ENCODE measurements at regions not wholly inside any gene's neighbourhood (a gene's known extent, or its start where the extent isn't known, plus 50 kb on each side); places are given as distances from the start of the nearest gene placed in this dataset.
"Not testable (repeated sequence)": the region's sequence is repeated elsewhere in the genome, so short reads cannot be mapped to it uniquely, and the experiment has no call there.

- no TSS peak for BruUV-seq (replicated peaks)
- H3K4me1 Mint-ChIP-seq (ENCODE audit: low read depth, unreplicated experiment), result no peaks in the 10 kb centered on the region
- no peaks in the 10 kb centered on the region for H3K27me3 Mint-ChIP-seq (ENCODE audit: unreplicated experiment)
- no peak for TF ChIP-seq CTCF (IDR thresholded peaks at IDR 0.05; ENCODE audit: unreplicated experiment)
- H3K4me3 Mint-ChIP-seq (ENCODE audit: low read depth, unreplicated experiment), result no peak overlapping the region
- CTCF ChIA-PET, result no interaction called here
- H3K36me3 Mint-ChIP-seq (ENCODE audit: insufficient read depth, unreplicated experiment), result no peaks in the 10 kb centered on the region
- H3K27ac Mint-ChIP-seq (ENCODE audit: unreplicated experiment), result no peak overlapping the region
- H3K9me3 Mint-ChIP-seq (ENCODE audit: low read depth, unreplicated experiment), result peaks cover 19% of the 10 kb centered on the region
- intact Hi-C loops (cut with micrococcal nuclease; ENCODE audit: unreplicated experiment), result no loop called here
- DNase-seq, result no peak
Measured at GRCh38 chr7:52586704-52587103, 448.7 kb upstream of the POM121L12 start.

DNA sequence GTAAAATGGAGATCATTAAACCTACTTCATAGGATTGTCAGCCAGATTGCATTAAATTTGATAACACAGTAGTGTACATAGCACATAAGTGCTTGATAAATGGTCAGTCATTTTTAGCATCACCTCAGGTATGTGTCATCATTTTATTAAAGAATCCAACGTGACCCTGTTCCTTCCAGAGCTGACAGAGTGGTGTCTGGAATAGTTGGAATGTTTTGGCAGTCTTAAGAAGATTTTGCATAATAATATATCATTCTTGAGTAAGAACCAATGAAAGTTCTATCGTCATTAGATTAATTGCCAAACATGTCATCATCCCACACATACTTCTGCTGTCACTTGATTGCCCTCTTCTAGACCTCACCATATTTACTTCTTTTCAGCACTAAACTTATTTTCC is 451.4 kb upstream of the POM121L12 start:
- H3K4me3 Mint-ChIP-seq (ENCODE audit: low read depth, unreplicated experiment), result no peak overlapping the region
- H3K36me3 Mint-ChIP-seq (ENCODE audit: insufficient read depth, unreplicated experiment), result no peaks in the 10 kb centered on the region
- H3K4me1 Mint-ChIP-seq (ENCODE audit: low read depth, unreplicated experiment), result no peaks in the 10 kb centered on the region
- no peak for DNase-seq
- TF ChIP-seq CTCF (IDR thresholded peaks at IDR 0.05; ENCODE audit: unreplicated experiment), result no peak
- no peak overlapping the region for H3K27ac Mint-ChIP-seq (ENCODE audit: unreplicated experiment)
- no peaks in the 10 kb centered on the region for H3K27me3 Mint-ChIP-seq (ENCODE audit: unreplicated experiment)
- peaks cover 17% of the 10 kb centered on the region for H3K9me3 Mint-ChIP-seq (ENCODE audit: low read depth, unreplicated experiment)
- intact Hi-C loops (cut with micrococcal nuclease; ENCODE audit: unreplicated experiment), result no loop called here
- CTCF ChIA-PET, result no interaction called here
- no TSS peak for BruUV-seq (replicated peaks)

DNA sequence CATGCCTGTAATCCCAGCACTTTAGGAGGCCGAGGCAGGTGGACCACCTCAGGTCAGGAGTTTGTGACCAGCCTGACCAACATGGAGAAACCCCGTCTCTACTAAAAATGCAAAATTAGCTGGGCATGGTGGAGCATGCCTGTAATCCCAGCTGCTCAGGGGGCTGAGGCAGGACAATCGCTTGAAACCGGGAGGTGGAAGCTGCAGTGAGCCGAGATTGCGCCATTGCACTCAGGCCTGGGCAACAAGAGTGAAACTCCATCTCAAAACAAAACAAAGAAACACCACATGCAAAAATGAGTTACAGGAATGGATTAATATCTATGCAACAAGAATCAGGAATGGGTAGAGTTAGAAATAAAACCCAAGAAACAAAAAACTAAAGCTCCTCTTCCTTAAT is 462.3 kb upstream of the POM121L12 start:
- H3K4me1 Mint-ChIP-seq (ENCODE audit: low read depth, unreplicated experiment); intact Hi-C loops (cut with micrococcal nuclease; ENCODE audit: unreplicated experiment); BruUV-seq (replicated peaks); H3K4me3 Mint-ChIP-seq (ENCODE audit: low read depth, unreplicated experiment); H3K27me3 Mint-ChIP-seq (ENCODE audit: unreplicated experiment); H3K27ac Mint-ChIP-seq (ENCODE audit: unreplicated experiment); DNase-seq; H3K9me3 Mint-ChIP-seq (ENCODE audit: low read depth, unreplicated experiment); H3K36me3 Mint-ChIP-seq (ENCODE audit: insufficient read depth, unreplicated experiment); CTCF ChIA-PET: not testable (repeated sequence)

DNA sequence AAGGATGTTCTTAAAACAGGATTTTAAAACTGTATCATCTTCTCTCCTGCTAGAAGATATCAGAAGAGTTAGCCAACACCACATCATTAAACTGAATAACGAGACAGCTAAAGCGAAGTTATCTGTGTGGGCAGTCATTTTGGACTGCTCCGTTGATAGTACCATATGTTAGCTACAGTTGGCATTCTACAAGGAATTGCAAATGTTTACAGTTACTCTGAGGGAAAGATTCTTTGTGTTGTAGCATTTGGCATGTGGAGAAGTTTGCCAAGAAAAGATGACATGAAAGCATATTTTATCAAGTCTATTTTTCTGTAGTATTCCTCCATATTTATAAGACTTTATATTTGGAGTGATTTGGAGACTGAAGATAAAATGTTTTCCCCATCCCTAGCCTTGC is 464.4 kb upstream of the POM121L12 start:
- intact Hi-C loops (cut with micrococcal nuclease; ENCODE audit: unreplicated experiment), result no loop called here
- Mint-ChIP-seq H3K9me3 (ENCODE audit: low read depth, unreplicated experiment) (peaks cover 16% of the 10 kb centered on the region), H3K36me3 (ENCODE audit: insufficient read depth, unreplicated experiment) (no peaks in the 10 kb centered on the region), H3K4me3 (ENCODE audit: low read depth, unreplicated experiment) (no peak overlapping the region), H3K27ac (ENCODE audit: unreplicated experiment) (no peak overlapping the region), H3K27me3 (ENCODE audit: unreplicated experiment) (no peaks in the 10 kb centered on the region), H3K4me1 (ENCODE audit: low read depth, unreplicated experiment) (no peaks in the 10 kb centered on the region)
- no TSS peak for BruUV-seq (replicated peaks)
- CTCF ChIA-PET, result interaction anchor here (0.6 kb wide), 1 partner anchor 103 kb away, joined by 6 read pairs; no protein-coding TSS in a partner anchor
- DNase-seq, result no peak
- TF ChIP-seq CTCF (IDR thresholded peaks at IDR 0.05; ENCODE audit: unreplicated experiment), result no peak

GRCh38 chr7:52569151-52569550 is 466.3 kb upstream of the POM121L12 start:
- Mint-ChIP-seq H3K27ac (ENCODE audit: unreplicated experiment) (no peak overlapping the region), H3K27me3 (ENCODE audit: unreplicated experiment) (no peaks in the 10 kb centered on the region), H3K4me1 (ENCODE audit: low read depth, unreplicated experiment) (no peaks in the 10 kb centered on the region), H3K9me3 (ENCODE audit: low read depth, unreplicated experiment) (peaks cover 18% of the 10 kb centered on the region), H3K4me3 (ENCODE audit: low read depth, unreplicated experiment) (no peak overlapping the region), H3K36me3 (ENCODE audit: insufficient read depth, unreplicated experiment) (no peaks in the 10 kb centered on the region)
- no peak for TF ChIP-seq CTCF (IDR thresholded peaks at IDR 0.05; ENCODE audit: unreplicated experiment)
- intact Hi-C loops (cut with micrococcal nuclease; ENCODE audit: unreplicated experiment), result no loop called here
- no peak for DNase-seq
- CTCF ChIA-PET, result no interaction called here
- no TSS peak for BruUV-seq (replicated peaks)

All from Calu3 (cell line).